ENCODE measurements at regions not wholly inside any gene's neighbourhood (a gene's known extent, or its start where the extent isn't known, plus 50 kb on each side); places are given as distances from the start of the nearest gene placed in this dataset.

GRCh38 chr7:159238541-159238940, 93.9 kb upstream of the VIPR2 start:
- TF ChIP-seq CTCF (IDR thresholded peaks at IDR 0.05), result no peak
- Histone ChIP-seq H3K4me1 (no peaks in the 10 kb centered on the region), H3K36me3 (no peaks in the 10 kb centered on the region), H3K27ac (no peak overlapping the region), H3K27me3 (no peaks in the 10 kb centered on the region), H3K9ac (ENCODE audit: low read depth in 2 of 2, low read length in 2 of 2) (no peak overlapping the region), H3K9me3 (no peaks in the 10 kb centered on the region), H3K4me3 (no peak overlapping the region)
- no peak for DNase-seq
- intact Hi-C loops (cut with DNase I), result no loop called here

DNA sequence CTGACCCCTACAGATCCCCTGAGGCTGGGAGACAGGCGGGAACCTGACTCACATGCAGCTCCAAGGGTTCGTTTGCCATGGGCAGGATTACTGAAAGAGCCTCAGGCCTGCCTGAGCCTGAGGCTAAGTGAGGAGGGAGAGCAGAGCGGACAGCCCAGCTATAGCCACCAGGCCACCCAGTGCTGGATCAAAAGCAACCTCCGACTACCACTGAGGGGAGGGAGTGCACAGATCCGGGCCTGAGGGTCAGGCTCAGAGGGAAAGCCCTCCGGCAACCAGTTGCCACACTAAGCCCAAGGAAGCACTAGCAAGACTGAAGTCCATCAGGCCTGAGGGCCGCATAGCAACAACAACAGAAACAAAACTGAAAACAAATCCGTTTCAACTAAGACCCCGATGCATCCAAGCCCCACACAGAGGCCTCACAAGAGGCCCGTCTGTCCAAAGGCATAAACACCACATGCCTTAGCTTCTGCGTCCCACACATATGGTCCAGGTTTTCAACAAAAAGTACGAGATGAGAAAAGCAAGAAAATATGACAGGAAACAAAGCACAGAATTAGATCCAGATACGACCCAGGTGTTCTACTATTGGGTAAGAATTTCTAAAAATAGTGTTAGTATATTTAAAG, 92.5 kb upstream of the VIPR2 start:
- Histone ChIP-seq H3K4me3 (no peak overlapping the region), H3K9me3 (no peaks in the 10 kb centered on the region), H3K9ac (ENCODE audit: low read depth in 2 of 2, low read length in 2 of 2) (no peak overlapping the region), H3K27ac (no peak overlapping the region), H3K27me3 (no peaks in the 10 kb centered on the region), H3K4me1 (no peaks in the 10 kb centered on the region), H3K36me3 (no peaks in the 10 kb centered on the region)
- intact Hi-C loops (cut with DNase I), result no loop called here
- DNase-seq, result no peak
- no peak for TF ChIP-seq CTCF (IDR thresholded peaks at IDR 0.05)

GRCh38 chr7:159231017-159231416, 86.3 kb upstream of the VIPR2 start:
- H3K9ac ChIP-seq (ENCODE audit: low read depth in 2 of 2, low read length in 2 of 2), result no peak overlapping the region
- no peak for DNase-seq
- H3K27me3 ChIP-seq, result no peaks in the 10 kb centered on the region
- no peak overlapping the region for H3K27ac ChIP-seq
- H3K9me3 ChIP-seq, result no peaks in the 10 kb centered on the region
- intact Hi-C loops (cut with DNase I), result no loop called here
- H3K4me1 ChIP-seq, result no peaks in the 10 kb centered on the region
- TF ChIP-seq CTCF (IDR thresholded peaks at IDR 0.05), result no peak
- no peaks in the 10 kb centered on the region for H3K36me3 ChIP-seq
- no peak overlapping the region for H3K4me3 ChIP-seq

DNA sequence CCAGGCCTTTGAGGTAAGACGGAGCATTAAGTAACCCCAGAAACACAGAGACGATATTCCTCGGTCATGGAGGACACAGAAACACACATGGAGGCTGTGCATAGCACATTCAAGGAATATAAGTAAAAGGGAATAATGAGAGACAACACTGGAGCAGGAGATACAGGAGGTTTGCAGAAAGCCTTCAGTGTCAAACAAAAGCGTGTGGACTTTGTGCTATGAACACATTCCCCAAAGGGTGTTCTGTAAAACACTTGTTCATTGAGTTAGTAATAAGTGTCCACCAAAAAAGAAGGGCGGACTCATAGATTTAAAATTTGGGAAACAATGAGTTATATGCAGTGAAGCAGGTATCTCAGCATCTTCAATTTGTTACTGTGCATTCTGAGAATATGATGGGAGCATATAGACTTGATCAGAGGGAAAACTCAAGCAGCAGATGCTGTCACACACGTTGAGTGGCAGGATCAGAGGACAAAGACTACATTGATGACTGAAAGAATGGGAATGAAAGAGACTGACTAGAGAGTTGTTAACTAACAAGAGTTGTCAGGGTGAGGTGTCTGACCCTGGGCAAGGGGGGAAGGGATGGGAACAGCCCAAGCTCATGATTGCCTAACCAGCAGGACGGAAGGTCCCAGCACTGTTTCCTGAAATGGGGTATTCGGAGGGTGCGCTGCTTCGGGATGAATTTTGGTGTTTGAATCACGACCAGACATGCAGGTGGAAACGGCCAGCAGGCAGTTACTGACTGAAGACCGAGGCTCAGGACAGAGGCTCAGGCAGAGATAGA, 85.2 kb upstream of the VIPR2 start:
- Histone ChIP-seq H3K4me3 (no peak overlapping the region), H3K9ac (ENCODE audit: low read depth in 2 of 2, low read length in 2 of 2) (no peak overlapping the region), H3K27ac (no peak overlapping the region), H3K36me3 (no peaks in the 10 kb centered on the region), H3K4me1 (no peaks in the 10 kb centered on the region), H3K9me3 (no peaks in the 10 kb centered on the region), H3K27me3 (no peaks in the 10 kb centered on the region)
- DNase-seq, result no peak
- intact Hi-C loops (cut with DNase I), result no loop called here
- no peak for TF ChIP-seq CTCF (IDR thresholded peaks at IDR 0.05)

- H3K36me3 ChIP-seq, result no peaks in the 10 kb centered on the region
- TF ChIP-seq CTCF (IDR thresholded peaks at IDR 0.05), result no peak
- no peak overlapping the region for H3K27ac ChIP-seq
- DNase-seq, result no peak
- H3K9me3 ChIP-seq, result no peaks in the 10 kb centered on the region
- H3K4me3 ChIP-seq, result no peak overlapping the region
- H3K9ac ChIP-seq (ENCODE audit: low read depth in 2 of 2, low read length in 2 of 2), result no peak overlapping the region
- H3K4me1 ChIP-seq, result no peaks in the 10 kb centered on the region
- no peaks in the 10 kb centered on the region for H3K27me3 ChIP-seq
- intact Hi-C loops (cut with DNase I), result no loop called here
Observed at GRCh38 chr7:159227433-159227832, 82.8 kb upstream of the VIPR2 start.
